NOMO-1 (cell line): ENCODE measurements at regions not wholly inside any gene's neighbourhood (a gene's known extent, or its start where the extent isn't known, plus 50 kb on each side); places are given as distances from the start of the nearest gene placed in this dataset.

ENCODE experiments used
- DNase-seq, 2 experiments: peaks; one replicate each; lab custom pipeline; 2025; ENCODE audit not compliant: unreplicated experiment in 2 of 2; lab: John Stamatoyannopoulos, UW

DNA sequence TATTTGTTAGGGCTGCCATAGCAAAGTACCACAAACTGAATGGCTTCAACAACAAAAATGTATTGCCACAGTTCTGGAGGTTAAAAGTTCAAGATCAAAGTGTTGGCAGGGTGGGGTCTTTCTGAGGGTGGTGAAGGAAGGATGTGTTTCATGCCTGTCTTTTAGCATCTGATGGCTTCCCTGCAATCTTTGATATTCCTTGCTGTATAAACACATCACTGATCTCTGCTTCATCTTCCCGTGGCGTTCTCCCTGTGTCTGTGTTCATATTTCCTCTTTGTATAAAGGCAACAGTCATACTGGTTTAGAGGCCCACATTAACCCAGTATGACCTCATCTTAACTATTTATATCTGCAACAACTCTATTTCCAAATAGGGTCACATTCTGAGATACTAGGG is 167.5 kb downstream of the BTG1 start:
- peak; percentile 63 for DNase-seq

DNA sequence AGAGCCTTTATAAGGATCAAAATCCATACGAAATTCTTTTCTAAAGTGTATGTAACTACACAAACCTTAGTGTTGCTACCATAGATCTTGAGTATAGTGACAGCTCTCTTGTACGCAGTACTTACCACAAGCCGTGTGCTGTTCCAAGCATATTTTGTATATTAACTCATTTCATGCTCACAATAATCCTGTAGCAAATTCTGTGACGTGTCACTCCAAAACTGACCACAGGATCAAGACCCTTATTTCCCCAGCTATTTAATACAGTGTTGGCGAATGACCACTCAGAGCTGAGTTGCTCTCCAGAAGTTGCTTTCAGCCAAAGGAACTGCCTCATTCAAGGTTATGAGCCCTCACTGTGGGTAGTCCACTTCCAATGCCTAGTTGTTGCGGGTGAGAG is 169.8 kb downstream of the BTG1 start:
- no peak for DNase-seq

GRCh38 chr12:91974541-91975085 is 171.0 kb downstream of the BTG1 start:
- DNase-seq = no peak

- no peak for DNase-seq
Observed at GRCh38 chr12:91973813-91974212, 171.8 kb downstream of the BTG1 start.

DNA sequence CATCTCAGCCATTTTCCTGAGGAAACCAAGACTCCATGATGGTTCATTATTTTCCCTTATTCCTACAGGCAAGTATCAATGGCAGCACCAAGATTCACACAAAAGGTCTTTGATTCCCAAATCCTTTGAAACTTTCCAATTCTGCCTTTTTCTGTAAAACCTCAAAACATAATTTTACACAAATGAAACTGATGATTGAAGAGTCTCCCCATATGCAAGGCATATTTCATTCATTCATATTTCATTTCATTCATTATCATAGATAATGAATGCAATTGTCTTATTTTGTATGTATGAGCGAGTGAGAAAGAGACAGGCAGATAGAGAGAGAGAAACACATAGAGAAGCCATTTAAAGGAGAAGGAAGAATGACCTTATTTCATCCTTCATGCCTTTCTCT is 172.8 kb downstream of the BTG1 start:
- no peak for DNase-seq

GRCh38 chr12:91968777-91969171 is 176.9 kb downstream of the BTG1 start:
- no peak for DNase-seq

- no peak for DNase-seq
Observed at GRCh38 chr12:91968076-91968776, 177.4 kb downstream of the BTG1 start.

DNA sequence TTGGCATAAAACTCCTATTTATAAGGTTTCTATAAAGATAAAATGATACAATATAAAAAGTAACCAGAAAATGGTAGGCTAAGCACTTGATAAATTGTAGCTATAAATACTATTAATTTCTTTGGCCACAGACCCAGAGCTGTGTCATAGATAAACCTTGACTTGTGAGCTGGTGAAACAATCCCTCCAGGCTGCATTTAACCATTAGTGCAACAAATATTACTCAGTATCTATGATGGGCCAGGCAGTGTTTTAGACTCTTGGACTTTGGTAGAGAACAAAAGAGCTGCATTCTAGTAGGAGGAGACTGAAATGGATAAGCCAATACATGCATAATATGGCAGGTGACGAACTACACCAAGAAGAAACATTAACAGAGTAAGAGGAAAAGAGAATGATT is 178.1 kb downstream of the BTG1 start:
- DNase-seq = no peak

DNA sequence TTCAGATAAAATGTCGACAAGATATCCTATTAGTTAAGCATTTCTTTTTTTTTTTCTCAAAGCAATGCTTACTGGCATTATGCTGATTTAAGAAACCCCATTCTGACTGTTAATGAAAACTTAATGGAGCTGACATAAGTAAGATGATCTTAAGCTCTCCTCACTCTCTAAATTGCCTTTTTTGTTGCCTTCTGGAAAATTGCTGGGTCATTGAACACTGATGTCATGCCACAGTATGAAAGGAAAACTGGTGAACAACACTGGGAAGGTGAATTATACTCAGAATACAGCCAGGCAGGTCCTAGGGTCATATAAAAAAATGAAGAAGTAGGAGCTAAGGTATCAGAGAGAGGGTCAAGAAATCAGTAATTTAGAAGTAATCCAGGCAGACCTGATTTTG is 179.9 kb downstream of the BTG1 start:
- DNase-seq = no peak

DNA sequence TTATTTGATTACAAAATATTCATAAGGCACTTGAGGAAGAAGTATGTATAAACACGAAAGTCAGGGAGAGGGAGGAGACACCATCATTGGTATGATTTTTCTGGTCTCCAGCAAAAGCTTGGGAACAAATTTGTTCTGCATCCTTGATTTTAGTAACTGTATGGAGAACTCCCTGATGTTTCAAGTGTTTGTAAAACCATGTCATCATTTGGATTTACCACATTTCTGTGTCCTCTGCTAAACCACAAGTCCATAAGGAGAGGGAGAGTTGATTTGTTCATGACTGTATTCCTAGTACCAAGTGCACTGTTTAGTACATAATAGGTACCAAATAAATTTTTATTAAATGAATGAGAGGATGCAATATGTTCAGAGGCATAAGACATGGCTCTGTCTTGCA is 181.1 kb downstream of the BTG1 start:
- no peak for DNase-seq

- no peak for DNase-seq
Observed at GRCh38 chr12:91959220-91959619, 186.4 kb downstream of the BTG1 start.

DNA sequence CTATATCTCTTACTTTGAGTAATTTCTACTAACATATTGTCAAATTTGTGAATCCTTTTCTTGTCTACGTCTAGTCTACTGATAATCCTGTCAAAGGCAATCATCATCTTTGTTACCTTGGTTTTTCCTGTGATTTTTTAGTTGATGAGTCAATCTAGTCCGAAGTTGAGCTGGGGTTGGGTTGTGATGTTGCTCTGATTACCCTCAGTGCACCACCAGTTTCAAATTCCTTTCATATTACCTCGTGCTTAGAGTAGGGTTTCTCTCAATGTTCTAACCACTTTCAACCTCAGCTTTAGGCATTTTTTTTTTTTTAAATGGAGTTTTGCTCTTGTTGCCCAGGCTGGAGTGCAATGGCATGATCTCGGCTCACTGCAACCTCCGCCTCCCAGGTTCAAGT is 186.8 kb downstream of the BTG1 start:
- DNase-seq = no peak

GRCh38 chr12:91954747-91955146 is 190.9 kb downstream of the BTG1 start:
- DNase-seq = no peak

- DNase-seq = no peak
Observed at GRCh38 chr12:91954326-91954725, 191.3 kb downstream of the BTG1 start.

GRCh38 chr12:91952916-91953315 is 192.7 kb downstream of the BTG1 start:
- DNase-seq = peak in 1 of 2 experiments; percentile 2

GRCh38 chr12:91951571-91951970 is 194.1 kb downstream of the BTG1 start:
- no peak for DNase-seq

- DNase-seq = no peak
Observed at GRCh38 chr12:91948504-91948903, 197.1 kb downstream of the BTG1 start.

DNA sequence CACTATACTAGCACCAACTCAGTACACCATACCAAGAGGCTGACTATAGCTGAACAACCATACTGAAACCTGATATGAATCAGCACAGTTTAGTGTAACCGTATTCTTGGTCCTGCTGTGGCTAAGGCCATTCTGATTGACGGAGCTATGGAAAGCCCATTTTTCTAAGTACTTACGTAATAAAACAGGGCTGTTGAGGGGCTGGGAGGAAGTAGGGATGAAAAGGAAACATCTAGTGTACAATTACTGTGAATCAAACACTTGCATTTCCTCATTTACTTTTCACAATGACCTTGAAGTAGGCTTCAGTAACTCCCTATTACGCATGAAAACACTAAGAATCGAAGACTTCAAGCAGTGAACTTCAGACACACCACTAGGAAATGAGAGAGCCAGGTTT is 198.2 kb downstream of the BTG1 start:
- peak; percentile 66 to 92 for DNase-seq

- DNase-seq = peak in 1 of 2 experiments; percentile 12
Observed at GRCh38 chr12:91944637-91945036, 201.0 kb downstream of the BTG1 start.

DNA sequence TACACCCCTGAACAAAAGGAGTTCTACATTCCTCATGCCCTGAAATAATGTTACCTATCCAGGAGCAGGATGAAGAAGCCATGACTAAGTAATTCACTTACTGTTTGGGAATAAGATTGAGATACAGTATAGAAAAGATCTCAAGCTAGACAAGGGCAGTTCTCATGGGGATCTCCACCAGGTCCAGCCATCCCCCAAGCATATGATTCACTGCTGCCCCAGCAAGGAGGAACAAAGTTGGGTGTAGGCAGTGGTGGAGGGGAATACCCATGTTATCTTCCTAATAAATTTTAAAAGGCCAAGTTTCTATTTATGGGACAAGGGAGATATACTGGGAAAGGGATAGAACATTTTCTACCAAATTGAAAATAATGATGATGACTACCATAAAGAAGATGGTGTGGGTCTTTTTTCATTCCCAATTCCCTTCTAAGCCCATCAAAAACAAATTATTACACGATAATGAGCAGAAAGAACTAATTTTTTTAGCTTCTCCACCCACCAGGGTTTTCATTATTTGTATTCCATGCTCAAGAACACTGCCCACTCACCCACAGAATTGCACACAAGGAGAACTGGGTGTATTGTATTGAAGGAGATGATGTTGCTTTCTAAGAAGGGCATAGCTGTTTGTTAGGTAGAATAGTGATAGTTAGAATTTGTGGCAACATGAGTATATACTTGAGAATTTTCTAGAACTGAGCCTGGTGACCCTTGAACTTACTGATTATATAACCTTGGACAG is 204.6 kb downstream of the BTG1 start:
- DNase-seq = no peak

- no peak for DNase-seq
Observed at GRCh38 chr12:91940322-91940721, 205.3 kb downstream of the BTG1 start.

DNA sequence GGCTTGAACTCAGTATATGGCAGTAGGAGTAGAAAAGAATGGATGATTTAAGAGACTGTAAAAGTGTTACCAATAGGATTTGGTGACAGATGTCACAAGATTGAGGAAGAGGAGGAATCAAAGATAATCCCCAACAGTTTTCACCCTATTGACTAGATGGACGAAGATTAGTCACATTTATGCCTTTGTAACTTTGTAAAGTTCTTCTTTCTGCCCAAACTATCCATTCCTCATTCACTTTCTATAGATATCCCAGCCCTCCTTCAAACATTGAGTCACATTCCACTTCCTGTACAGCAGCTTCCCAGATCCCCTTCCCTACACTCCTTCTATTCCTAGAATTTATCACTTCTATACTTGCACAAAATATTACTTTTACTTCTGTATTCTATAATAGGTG is 207.9 kb downstream of the BTG1 start:
- DNase-seq = no peak
